ENCODE measurements at regions not wholly inside any gene's neighbourhood (a gene's known extent, or its start where the extent isn't known, plus 50 kb on each side); places are given as distances from the start of the nearest gene placed in this dataset.

- no peak for DNase-seq
Observed at GRCh38 chr22:48096851-48097665, 1334.6 kb downstream of the TBC1D22A start.

- DNase-seq, result no peak
Observed at GRCh38 chr22:48096411-48096810, 1334.0 kb downstream of the TBC1D22A start.

DNA sequence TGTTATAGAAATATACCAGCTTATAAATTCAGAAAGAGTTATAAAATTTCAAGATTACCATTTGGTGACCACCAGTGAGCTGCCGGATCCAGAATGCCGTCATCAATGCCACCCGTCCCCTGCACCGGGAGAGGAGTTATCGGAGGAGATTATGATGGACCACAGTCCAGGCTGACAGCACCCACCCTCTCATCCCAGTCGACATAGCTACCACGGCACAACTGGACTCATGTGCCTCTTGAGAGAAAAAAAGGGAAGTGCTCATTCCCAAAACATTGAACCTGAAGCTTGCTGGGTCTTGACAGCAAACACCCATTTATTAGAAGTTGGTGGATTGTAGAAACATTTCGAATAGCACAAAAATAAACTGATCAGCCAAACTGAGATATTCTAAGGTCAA, 1331.5 kb downstream of the TBC1D22A start:
- DNase-seq, result no peak

DNA sequence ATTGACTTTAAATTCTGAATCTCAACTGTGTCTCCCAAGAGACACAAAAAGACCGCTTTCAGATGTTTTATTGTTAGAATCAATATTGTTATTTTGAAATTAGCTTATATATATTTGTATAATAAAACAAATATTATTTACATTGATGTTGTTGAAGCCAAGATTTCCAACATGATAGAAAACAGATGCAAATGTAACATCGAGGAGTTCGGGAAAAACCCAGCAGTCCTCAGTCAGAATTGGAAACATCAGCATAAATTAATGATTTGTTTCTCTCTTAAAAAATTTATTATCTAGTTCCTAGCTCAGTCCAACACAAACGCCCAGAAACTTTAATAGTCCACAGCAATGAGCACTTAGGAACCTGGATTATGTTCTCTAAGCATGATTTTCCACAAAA, 1330.4 kb downstream of the TBC1D22A start:
- no peak for DNase-seq

DNA sequence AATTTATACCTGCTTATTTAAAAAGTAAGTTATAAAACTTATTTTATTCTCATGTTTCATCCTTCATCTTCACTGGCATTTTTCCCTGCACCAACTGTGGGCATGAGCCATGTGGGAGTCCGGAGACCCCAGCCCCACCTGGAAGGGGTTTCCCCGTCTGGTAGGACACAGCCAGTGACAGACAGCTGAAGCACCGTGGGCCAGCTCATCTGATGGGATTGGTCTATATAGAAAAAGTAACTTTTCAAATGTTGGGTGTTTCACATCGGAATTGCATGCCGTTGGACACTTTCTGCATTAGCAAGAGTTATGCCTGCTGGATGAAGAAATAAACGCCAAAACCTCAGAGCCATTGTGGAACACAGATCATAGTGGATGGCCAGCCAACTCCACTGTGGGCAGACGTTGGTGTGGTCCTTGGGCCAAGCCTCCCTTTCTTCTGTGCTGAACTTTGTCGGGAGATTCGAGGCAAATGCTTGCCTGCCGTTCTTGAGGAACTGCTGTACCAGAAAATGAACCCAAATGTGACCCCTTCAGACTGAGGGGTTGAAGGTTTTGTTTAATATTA, 1329.3 kb downstream of the TBC1D22A start:
- no peak for DNase-seq

- DNase-seq, result no peak
Observed at GRCh38 chr22:48091060-48091650, 1328.7 kb downstream of the TBC1D22A start.

DNA sequence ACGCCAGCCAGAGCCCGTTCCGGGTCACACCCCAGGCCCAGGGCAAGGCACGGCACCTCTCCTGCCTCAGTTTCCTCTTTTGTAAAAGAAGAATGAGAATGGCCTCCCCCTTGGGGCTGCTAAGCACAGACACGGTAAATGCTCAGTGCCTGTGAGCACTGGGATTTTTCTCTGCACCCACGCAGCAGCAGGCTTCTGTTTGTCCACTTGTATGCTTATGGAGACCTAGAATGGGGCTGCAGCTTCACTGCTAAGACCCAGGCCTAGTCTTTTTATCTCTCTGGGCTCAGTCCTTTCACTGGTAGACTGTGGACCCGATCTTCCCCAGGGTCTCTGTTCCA, 1327.9 kb downstream of the TBC1D22A start:
- no peak for DNase-seq

DNA sequence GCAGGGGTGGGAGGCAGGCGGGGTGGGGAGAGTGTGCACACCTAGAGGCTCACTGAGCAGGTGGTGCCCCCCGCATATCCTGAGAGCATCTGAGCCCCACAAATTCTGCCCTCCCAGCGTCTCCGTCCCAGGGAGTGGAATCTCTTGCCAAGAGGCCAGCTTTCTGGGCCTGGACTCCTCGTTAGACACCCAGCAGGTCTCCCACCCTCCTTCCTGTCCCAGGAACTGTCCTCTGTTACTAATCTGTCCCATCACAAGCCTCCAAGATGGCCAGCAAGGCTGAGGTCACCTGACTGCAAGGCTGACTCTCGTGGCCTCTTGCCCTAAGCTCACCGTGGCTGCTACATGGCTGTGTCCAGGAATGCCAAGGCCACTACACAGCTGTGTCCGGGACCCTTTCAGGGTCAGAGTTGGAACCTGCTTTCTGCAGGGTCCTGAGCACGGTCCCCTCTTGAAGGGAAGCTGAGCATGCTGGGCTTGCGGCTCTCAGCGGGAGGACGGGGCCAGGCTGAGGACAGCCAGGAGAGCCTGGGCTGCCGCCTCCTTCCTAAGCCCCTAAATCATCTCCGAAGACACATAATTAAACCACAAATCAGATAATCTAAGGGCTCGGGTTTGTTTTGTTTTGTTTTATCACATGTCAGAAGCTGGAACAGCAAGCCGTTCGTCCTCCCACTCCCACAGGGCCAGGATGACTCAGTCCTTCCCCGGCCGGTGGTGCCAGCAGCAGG, 1327.3 kb downstream of the TBC1D22A start:
- DNase-seq, result no peak

GRCh38 chr22:48088926-48089536, 1326.6 kb downstream of the TBC1D22A start:
- DNase-seq, result no peak

- no peak for DNase-seq
Observed at GRCh38 chr22:48088251-48088650, 1325.8 kb downstream of the TBC1D22A start.

GRCh38 chr22:48085901-48086645, 1323.6 kb downstream of the TBC1D22A start:
- no peak for DNase-seq

DNA sequence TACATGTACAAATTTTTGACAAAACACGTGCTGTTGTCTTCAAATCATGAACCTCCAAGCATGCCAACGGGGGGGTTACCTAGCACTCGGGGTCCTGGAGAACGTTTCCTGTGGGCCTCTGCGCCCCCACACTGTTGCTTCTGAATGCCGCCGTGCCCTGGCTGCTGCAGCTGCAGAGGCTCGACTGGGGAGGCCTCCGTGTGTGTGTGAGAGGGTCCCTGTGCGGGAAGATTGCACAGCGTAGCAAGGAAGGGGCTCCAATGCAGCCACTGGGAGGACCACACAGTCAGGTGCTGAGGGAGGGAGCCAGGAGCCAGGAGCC, 1322.2 kb downstream of the TBC1D22A start:
- DNase-seq, result no peak

DNA sequence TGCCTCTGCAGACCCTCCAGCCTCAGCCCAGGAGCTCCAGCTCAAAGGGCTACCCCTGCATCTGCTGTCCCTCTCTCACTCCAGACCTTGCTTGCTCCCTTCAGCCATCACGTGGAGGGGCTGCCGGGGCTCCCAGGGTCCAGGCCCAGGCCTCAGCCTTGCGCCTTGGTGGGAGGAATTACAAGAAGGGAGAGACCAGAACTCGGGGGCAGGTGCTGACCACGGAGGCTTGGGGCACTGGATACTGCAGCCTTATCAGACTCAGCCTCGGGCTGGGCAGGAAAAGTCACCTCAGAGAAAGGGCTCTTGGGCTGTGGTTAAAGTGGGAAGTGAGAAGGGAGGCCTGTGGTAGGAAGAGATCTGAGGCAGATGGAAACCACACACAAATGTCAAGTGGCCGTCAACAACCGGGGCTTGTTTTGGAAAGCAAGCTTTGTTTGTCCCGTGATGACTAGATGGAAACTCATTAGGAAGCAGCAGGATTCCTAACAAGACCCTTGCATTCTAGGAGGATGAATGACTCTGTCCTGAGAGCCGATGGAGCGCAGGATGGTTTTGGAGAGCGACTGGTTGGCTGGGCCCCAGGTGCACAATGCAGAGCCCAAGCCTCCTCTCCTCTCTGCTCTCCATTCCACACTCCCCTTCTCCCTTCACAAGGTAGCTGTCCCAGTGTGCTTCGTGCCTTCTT, 1321.7 kb downstream of the TBC1D22A start:
- peak; percentile 41 for DNase-seq

GRCh38 chr22:48083502-48083901, 1321.1 kb downstream of the TBC1D22A start:
- DNase-seq, result no peak

DNA sequence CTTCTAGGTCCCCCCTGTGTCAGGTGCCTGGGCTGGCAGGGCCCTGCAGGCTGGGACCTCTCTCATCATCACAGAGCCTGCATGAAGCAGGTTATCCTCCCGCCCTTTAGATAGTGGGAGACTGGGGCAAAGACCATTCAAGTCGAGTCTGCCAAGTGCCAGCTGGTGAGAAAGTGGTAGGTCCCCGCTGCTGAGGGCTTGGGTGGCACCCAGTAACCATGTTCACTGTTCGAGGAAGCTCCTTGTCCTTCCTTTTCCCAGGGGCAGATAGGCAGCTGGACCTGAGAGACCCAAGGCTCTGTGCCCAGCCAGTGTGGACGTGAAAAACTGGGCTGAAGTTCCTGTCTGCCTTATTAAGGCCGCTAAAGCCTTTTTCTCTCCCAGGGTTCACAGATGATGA, 1319.8 kb downstream of the TBC1D22A start:
- DNase-seq, result no peak

GRCh38 chr22:48081281-48081680, 1318.8 kb downstream of the TBC1D22A start:
- no peak for DNase-seq

DNA sequence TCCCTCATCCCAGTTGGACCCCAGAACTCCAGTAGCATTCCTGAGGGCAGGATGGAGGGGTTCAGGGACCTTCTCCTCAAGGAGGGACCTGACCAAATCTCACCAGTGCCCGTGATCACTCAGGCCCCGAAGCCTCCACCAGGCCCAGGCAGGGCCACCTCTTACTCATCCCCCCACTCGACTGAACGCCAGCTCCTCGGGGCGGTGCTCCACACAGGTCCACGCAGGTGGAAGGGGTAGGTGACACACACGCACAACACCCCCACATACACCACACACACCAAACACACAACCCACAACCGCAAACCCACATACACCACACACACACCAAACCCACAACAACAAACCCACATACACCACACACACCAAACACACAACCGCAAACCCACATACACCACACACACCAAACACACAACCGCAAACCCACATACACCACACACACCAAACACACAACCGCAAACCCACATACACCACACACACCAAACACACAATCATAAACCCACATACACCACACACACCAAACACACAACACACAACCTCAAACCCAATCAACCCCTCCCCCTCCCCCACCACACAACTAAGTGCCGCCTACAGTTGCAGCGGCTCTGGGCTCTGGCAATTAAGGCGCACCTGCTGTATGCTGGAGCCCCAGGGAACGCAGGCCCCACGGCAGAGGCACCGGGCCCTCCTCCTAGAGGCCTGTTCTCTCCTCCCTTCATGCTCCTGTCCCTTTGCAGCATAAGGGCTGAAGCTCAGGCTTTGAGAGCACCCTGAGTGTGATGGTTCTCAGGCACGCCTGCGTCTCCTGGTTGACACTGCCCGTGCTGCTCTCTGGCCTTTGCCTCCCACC, 1318.1 kb downstream of the TBC1D22A start:
- no peak for DNase-seq

DNA sequence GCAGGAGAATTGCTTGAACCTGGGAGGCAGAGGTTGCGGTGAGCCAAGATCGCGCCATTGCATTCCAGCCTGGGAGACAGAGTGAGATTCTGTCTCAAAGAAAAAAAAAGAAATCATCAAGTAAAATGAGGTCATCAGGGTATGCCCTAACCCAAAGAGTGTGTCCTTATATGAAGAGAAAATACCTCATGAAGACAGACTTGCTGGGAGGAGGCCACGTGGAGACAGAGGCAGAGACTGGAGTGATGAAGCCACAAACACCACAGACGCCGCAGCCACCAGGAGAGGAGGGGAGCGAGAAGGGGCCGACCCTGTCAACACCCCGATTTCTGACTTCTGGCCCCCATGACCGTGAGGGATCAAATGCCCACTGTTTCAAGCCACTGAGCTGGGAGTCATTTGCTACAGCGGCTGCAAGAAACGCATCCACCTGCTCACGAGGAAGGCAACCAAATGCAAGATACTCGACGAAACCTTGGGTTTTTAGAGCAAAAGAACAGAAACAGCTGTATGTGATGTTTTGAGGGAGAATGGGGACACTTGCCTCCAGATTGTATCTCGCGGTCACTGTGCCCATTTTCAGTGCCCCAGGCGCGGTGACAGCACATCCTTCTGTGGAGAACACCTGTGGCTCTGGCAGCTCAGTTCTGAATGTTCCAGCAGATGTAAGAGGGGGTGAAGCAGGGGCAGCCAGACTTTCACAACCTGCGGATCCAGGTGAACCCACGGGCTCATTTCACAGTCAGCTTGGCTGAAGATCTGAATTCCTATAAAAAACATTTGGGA, 1317.2 kb downstream of the TBC1D22A start:
- no peak for DNase-seq

DNA sequence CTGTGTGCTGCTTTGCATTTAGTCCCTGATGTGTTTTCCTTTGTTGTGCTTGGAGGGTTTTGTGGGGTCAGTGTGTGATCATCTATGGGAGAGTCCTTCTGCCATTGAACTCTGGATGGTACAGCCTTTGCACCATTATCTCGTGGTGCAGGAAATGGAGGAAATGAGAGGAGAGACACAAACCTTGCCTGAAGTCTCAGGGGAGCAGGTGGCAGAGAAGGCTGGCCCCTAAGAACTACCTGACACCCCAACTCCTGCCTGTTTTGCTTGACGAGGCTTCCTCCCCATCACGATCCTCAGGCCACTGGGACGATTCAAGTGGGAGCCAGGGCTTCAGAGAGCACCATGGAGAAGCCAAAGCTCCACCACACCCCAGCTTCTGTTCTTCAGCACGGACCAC, 1316.4 kb downstream of the TBC1D22A start:
- no peak for DNase-seq

GRCh38 chr22:48077699-48078098, 1315.2 kb downstream of the TBC1D22A start:
- DNase-seq, result no peak
